Suprapubic skin (tissue), 2 donors: ENCODE measurements at regions not wholly inside any gene's neighbourhood (a gene's known extent, or its start where the extent isn't known, plus 50 kb on each side); places are given as distances from the start of the nearest gene placed in this dataset.

Source experiments
- EP300 ChIP-seq: sonication (generic); formaldehyde crosslinking; IDR thresholded peaks from one replicate; pipeline ENCODE4 v1.6.1; 2017; ENCODE audit warnings: antibody characterized with exemption
- POLR2A ChIP-seq, 2 donors: fragments of 450-650 bp; IDR thresholded peaks; one replicate each; pipeline ENCODE4 v1.6.1; 2017; ENCODE audit warnings: antibody characterized with exemption in 2 of 2, mild to moderate bottlenecking in 2 of 2, moderate library complexity in 2 of 2

GRCh38 chr4:22984390-22984789, 291.7 kb downstream of the GBA3 start:
- TF ChIP-seq POLR2A (IDR thresholded peaks at IDR 0.05) (no peak), EP300 (no peak)
